ENCODE measurements at regions not wholly inside any gene's neighbourhood (a gene's known extent, or its start where the extent isn't known, plus 50 kb on each side); places are given as distances from the start of the nearest gene placed in this dataset.

DNA sequence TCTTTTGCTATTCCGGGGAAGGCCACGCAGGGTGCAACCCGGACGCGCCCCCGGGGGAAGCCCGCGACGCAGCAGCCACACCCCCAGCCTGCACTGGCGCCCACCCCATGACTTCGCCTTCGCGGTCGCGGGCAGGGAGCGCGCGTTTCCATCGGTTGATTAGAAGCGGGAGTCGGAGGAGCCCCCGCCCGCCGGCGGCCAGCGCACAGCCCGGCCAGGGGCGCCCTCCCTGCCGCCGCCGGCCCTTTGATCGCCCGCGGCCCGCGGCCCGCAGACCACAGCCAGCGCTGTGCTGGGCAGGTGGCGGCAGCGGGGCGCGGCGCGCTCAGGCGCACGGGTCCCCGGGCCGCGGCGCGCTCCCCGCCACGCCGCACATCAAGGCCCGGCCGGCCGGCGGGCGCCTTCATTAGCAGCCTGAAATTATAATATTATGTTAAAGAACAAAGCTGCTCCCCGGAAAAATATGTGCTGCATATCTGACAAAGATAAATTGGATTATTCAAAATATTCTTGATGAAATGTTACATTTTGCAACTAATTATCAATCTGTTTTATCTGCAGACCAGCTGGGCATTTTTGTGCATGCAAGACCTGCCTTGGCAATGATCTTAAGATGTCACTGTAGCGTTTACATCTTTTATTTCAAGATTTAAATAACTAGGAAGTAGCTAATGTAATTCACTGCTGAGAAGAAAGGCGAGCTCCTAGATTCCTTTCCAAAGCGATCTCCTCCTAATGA lies 160.7 kb upstream of the MKI67 start:
- TF ChIP-seq, protein P1, sequence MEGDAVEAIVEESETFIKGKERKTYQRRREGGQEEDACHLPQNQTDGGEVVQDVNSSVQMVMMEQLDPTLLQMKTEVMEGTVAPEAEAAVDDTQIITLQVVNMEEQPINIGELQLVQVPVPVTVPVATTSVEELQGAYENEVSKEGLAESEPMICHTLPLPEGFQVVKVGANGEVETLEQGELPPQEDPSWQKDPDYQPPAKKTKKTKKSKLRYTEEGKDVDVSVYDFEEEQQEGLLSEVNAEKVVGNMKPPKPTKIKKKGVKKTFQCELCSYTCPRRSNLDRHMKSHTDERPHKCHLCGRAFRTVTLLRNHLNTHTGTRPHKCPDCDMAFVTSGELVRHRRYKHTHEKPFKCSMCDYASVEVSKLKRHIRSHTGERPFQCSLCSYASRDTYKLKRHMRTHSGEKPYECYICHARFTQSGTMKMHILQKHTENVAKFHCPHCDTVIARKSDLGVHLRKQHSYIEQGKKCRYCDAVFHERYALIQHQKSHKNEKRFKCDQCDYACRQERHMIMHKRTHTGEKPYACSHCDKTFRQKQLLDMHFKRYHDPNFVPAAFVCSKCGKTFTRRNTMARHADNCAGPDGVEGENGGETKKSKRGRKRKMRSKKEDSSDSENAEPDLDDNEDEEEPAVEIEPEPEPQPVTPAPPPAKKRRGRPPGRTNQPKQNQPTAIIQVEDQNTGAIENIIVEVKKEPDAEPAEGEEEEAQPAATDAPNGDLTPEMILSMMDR (IDR thresholded peaks at IDR 0.05; ENCODE audit: insufficient read depth, low read depth, low read length, missing control alignments), result no peak
- H3K4me3 ChIP-seq (ENCODE audit: low read depth, low read length), result no peak overlapping the region
- DNase-seq (ENCODE audit: low read depth), result no peak

DNA sequence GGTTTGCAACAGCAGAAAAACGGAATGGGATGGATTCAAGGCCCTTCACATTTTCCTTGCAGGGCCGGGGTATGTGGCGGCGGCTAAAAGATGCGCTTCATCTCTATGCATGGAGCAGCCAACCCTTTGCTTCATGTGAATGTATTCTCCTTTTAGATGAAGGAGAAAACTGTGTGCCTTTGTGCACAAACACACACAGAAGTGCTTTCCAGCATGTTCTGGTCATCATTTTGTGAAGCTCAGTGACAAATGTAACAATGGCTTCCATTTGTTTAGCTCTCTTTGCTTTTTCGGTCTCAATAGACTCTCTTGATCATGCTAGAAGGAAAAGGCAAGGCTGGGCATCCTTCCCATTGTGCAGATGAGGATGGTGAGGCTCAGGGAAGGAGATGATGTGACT lies 161.7 kb upstream of the MKI67 start:
- TF ChIP-seq, protein P1 (IDR thresholded peaks at IDR 0.05; ENCODE audit: insufficient read depth, low read depth, low read length, missing control alignments), result no peak
- H3K4me3 ChIP-seq (ENCODE audit: low read depth, low read length), result no peak overlapping the region
- DNase-seq (ENCODE audit: low read depth), result no peak

DNA sequence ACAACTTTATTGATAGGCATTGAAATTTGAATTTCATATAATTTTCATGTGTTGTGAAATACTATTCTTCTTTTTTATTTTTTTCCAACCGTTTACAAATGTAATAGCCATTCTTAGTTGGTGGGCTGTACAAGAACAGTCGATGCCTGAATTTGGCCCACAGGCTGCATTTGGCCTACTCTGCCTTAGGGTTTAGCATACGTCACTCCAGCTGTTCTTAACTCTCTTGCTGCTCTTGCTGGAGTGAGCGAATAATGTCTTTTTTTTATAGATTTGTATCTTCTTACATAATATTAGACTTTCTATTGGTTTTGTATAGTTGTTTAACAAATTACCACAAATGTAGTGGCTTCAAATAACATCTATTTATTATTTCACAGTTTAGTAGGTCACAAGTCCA lies 163.4 kb upstream of the MKI67 start:
- H3K4me3 ChIP-seq (ENCODE audit: low read depth, low read length), result no peak overlapping the region
- DNase-seq (ENCODE audit: low read depth), result no peak
- TF ChIP-seq, protein P1 (IDR thresholded peaks at IDR 0.05; ENCODE audit: insufficient read depth, low read depth, low read length, missing control alignments), result no peak

DNA sequence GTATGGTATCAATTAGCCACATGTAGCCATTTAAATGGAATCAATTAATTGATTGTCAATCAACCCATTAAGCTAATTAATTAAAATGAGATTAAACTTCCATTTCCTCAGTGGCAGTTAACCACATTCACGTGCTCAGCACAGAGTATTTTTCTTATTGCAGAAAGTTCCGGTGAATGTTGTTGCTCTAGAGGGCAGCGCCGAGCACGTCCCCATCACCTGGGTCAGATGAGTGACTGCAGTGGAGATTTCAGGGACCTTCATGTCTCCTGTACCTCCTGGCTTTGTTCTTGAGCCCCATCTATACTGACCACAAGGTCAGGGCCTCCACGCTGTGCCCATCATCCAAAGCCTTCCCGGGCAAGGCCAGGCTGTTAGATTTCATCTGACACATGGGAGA lies 168.8 kb upstream of the MKI67 start:
- H3K4me3 ChIP-seq (ENCODE audit: low read depth, low read length), result no peak overlapping the region
- TF ChIP-seq, protein P1 (IDR thresholded peaks at IDR 0.05; ENCODE audit: insufficient read depth, low read depth, low read length, missing control alignments), result no peak
- DNase-seq (ENCODE audit: low read depth), result no peak

DNA sequence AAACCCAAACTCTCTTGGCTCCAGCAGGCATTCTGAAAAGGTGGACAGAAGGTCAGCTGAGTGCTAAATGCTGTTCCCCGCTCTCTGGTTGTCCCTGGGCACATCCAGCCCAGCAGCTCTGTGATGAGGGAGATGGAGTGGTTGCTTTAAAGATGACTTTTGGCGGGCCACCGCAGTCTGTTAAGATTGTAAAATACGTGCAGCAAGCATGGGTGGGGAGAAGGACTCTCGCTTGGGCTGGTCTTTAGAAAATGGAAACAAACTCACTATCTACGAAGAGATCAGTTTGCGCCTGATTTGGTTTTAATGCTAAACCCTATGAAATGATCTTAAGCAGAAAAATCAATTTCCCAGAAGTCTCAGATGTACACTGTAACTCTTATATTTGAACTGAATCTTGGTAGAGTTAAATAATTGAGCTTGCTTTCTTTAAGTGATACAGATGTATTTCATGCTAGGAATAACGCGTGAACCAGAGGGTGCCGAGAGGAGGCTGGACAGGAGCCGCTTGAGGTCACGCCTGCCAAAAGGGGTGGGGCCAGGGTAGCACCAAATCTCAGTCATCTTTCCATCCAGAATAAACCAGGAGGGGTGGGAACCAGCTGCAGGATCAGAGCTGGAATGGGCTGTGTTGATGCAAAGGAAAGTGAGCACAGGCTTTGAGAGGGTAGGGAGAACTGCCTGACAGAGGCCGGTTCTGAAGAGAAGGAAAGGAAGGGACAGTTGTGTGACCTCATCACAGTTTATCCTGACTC lies 170.2 kb upstream of the MKI67 start:
- TF ChIP-seq, protein P1 (IDR thresholded peaks at IDR 0.05; ENCODE audit: insufficient read depth, low read depth, low read length, missing control alignments), result no peak
- no peak for DNase-seq (ENCODE audit: low read depth)
- H3K4me3 ChIP-seq (ENCODE audit: low read depth, low read length), result no peak overlapping the region

DNA sequence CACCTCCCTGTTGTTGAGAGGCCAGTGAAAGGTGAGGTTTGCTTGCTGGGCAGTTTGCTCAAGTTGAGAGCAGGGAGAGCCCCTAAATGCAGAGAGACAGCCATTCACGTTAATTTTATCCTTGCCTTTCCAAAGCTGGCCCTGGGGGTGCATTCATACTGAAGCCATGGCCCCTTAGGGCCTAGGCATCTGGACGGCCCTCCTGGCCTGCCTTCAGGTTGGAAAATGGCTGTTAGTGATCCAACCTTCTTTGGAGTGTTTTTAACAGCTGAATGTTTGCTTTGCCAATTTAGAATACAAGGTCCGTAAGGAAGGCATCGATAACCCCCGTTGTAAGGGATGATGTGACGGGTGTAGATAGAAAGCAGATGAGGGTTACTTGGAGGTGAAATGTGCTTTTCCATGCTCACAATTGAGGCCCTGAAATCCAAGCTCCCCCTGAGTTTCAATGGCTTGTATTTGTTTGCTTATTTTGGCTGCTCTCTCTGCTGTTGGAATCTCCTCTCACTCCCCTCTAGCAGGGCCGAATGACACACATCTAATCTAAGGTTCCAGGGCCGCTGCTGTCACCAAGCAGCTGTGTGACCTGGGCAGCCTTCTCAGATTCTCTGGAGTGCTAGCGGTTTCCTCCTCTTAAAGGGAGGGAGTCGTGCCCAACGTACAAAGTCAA lies 171.6 kb upstream of the MKI67 start:
- TF ChIP-seq, protein P1 (IDR thresholded peaks at IDR 0.05; ENCODE audit: insufficient read depth, low read depth, low read length, missing control alignments), result no peak
- H3K4me3 ChIP-seq (ENCODE audit: low read depth, low read length), result no peak overlapping the region
- no peak for DNase-seq (ENCODE audit: low read depth)

All from GM12865 (cell line).